Esophagus muscularis mucosa (tissue), 4 donors: ENCODE measurements at regions not wholly inside any gene's neighbourhood (a gene's known extent, or its start where the extent isn't known, plus 50 kb on each side); places are given as distances from the start of the nearest gene placed in this dataset.

Source experiments
- CTCF ChIP-seq, 3 experiments: fragments of 200-600 bp in 2 of 3; fragments of 450-650 bp in 1 of 3; sonication (generic) in 2 of 3; IDR thresholded peaks; one replicate each; pipeline ENCODE4 v1.5.1; 2017 to 2019; ENCODE audit warnings: antibody characterized with exemption in 3 of 3, mild to moderate bottlenecking in 2 of 3, moderate library complexity in 1 of 3
- EP300 ChIP-seq: sonication (generic); formaldehyde crosslinking; IDR thresholded peaks from one replicate; pipeline ENCODE4 v1.6.1; 2017; ENCODE audit warnings: antibody characterized with exemption
- POLR2A ChIP-seq: fragments of 450-650 bp; IDR thresholded peaks from one replicate; pipeline ENCODE4 v1.6.1; 2017; ENCODE audit warnings: antibody characterized with exemption, moderate library complexity, mild to moderate bottlenecking, low read depth
- POLR2AphosphoS5 ChIP-seq, 2 donors: sonication (generic); formaldehyde crosslinking; IDR thresholded peaks; one replicate each; pipeline ENCODE4 v1.6.1; 2017; ENCODE audit warnings: antibody characterized with exemption in 2 of 2

GRCh38 chr2:211113334-211114175 lies 557.2 kb downstream of the CPS1 start:
- no peak for TF ChIP-seq POLR2A
- TF ChIP-seq CTCF (IDR thresholded peaks at IDR 0.05) = no peak
- no peak for TF ChIP-seq EP300
- TF ChIP-seq POLR2AphosphoS5 (IDR thresholded peaks at IDR 0.05) = no peak
